ENCODE measurements at regions not wholly inside any gene's neighbourhood (a gene's known extent, or its start where the extent isn't known, plus 50 kb on each side); places are given as distances from the start of the nearest gene placed in this dataset.

DNA sequence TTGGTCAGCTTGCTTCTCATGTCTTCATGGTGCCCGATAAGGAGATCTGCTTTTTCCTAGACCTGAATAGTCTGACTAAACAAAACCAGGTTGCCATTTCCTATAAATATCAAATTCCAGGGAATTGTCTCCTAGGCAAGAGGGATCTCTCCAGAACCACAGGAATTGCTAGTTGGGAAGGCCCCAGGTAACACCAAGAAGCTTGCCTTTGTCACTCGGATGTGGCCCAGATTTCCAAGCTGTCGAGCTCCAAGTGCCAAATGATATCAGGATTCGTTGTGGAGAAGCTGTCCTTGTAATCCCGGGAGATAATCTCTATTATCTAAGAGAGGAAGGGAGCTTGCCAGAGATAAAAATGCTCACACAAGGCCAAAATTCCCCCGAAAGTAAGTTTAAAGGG is 1288.5 kb upstream of the AUTS2 start (continued):
- TF ChIP-seq CREB1 (CRISPR knock-in tag; IDR thresholded peaks at IDR 0.05; ENCODE audit: low read depth) (no peak), JUNB (IDR thresholded peaks at IDR 0.05; ENCODE audit: unreplicated experiment) (no peak), POLR2AphosphoS5 (IDR thresholded peaks at IDR 0.05; ENCODE audit: low read depth) (no peak), ZNF331 (CRISPR knock-in tag; IDR thresholded peaks at IDR 0.05; ENCODE audit: low read depth) (no peak), NANOG (IDR thresholded peaks at IDR 0.05; ENCODE audit: borderline replicate concordance) (no peak)
- TF ChIP-seq, protein P1, sequence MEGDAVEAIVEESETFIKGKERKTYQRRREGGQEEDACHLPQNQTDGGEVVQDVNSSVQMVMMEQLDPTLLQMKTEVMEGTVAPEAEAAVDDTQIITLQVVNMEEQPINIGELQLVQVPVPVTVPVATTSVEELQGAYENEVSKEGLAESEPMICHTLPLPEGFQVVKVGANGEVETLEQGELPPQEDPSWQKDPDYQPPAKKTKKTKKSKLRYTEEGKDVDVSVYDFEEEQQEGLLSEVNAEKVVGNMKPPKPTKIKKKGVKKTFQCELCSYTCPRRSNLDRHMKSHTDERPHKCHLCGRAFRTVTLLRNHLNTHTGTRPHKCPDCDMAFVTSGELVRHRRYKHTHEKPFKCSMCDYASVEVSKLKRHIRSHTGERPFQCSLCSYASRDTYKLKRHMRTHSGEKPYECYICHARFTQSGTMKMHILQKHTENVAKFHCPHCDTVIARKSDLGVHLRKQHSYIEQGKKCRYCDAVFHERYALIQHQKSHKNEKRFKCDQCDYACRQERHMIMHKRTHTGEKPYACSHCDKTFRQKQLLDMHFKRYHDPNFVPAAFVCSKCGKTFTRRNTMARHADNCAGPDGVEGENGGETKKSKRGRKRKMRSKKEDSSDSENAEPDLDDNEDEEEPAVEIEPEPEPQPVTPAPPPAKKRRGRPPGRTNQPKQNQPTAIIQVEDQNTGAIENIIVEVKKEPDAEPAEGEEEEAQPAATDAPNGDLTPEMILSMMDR (conservative IDR thresholded peaks at IDR 0.05; ENCODE audit: low read depth in 2 of 2), result no peak
- TF ChIP-seq, protein P2, sequence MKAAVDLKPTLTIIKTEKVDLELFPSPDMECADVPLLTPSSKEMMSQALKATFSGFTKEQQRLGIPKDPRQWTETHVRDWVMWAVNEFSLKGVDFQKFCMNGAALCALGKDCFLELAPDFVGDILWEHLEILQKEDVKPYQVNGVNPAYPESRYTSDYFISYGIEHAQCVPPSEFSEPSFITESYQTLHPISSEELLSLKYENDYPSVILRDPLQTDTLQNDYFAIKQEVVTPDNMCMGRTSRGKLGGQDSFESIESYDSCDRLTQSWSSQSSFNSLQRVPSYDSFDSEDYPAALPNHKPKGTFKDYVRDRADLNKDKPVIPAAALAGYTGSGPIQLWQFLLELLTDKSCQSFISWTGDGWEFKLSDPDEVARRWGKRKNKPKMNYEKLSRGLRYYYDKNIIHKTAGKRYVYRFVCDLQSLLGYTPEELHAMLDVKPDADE (IDR thresholded peaks at IDR 0.05), result no peak

DNA sequence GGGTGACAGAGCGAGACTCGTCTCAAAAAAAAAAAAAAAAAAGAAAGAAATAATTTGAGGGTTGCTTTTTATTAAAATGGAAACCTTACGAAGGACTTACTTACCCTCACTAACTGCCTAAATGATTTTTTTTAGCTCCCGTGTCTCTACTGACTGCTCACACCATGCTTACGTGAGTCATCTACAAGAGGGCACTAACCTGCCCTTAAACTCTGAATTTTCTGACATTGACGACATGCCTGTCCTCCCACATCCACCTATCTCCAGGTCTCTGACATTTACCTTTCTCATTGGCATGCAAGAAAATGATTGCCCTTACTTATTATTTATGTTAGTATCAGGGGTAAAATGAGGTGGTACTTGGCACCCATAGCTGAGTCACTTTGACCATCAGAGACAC is 1286.3 kb upstream of the AUTS2 start:
- no peaks in the 10 kb centered on the region for H3K4me1 Mint-ChIP-seq
- DNase-seq (ENCODE audit: low spot score) (no peak), ATAC-seq (no peak)
- Histone ChIP-seq H2AFZ (no peak overlapping the region), H3K27me3 (ENCODE audit: insufficient read depth) (no peaks in the 10 kb centered on the region), H3K4me1 (ENCODE audit: insufficient read depth) (no peaks in the 10 kb centered on the region), H3K36me3 (ENCODE audit: insufficient read depth) (no peaks in the 10 kb centered on the region), H3K79me2 (replicated peaks; ENCODE audit: insufficient read depth) (no peaks in the 10 kb centered on the region), H3F3A (replicated peaks; ENCODE audit: low read depth) (no peaks in the 10 kb centered on the region), H3K9me2 (ENCODE audit: insufficient read depth) (no peaks in the 10 kb centered on the region), H3K4me2 (no peak overlapping the region), H3K4me3 (no peak overlapping the region), H3K27ac (ENCODE audit: low read depth) (no peak overlapping the region), H4K20me1 (replicated peaks; ENCODE audit: insufficient read depth) (no peaks in the 10 kb centered on the region)
- peaks cover 37% of the 10 kb centered on the region for H3K36me3 Mint-ChIP-seq (ENCODE audit: low read depth)
- peaks cover 98% of the 10 kb centered on the region for H3K9me3 Mint-ChIP-seq
- TF ChIP-seq, protein P1 (conservative IDR thresholded peaks at IDR 0.05; ENCODE audit: low read depth in 2 of 2), result no peak
- TF ChIP-seq CREB1 (CRISPR knock-in tag; IDR thresholded peaks at IDR 0.05; ENCODE audit: low read depth) (no peak), POLR2AphosphoS5 (IDR thresholded peaks at IDR 0.05; ENCODE audit: low read depth) (no peak), EZH2 (IDR thresholded peaks at IDR 0.05; ENCODE audit: low read depth, unreplicated experiment) (no peak), NANOG (IDR thresholded peaks at IDR 0.05; ENCODE audit: borderline replicate concordance) (no peak), JUNB (IDR thresholded peaks at IDR 0.05; ENCODE audit: unreplicated experiment) (no peak)
- TF ChIP-seq, protein P2 (IDR thresholded peaks at IDR 0.05), result no peak
- no peak overlapping the region for H3K27ac Mint-ChIP-seq
- H3K27me3 Mint-ChIP-seq (ENCODE audit: insufficient read depth, low read depth, poor library complexity), result peaks cover 1% of the 10 kb centered on the region
- no peak overlapping the region for H3K4me3 Mint-ChIP-seq
